Prostate gland (tissue), 2 donors: ENCODE measurements at regions not wholly inside any gene's neighbourhood (a gene's known extent, or its start where the extent isn't known, plus 50 kb on each side); places are given as distances from the start of the nearest gene placed in this dataset.

ENCODE experiments used
- DNase-seq: peaks from one replicate; pipeline ENCODE4 v3.0.0-alpha.2; 2019; ENCODE audit warnings: low spot score
- H3K27ac ChIP-seq, 2 donors: fragments of 200-600 bp; sonication (generic); 2 replicates each; pipeline ENCODE4 v1.5.1; 2017 to 2019
- H3K27me3 ChIP-seq: fragments of 200-600 bp; sonication (generic); replicated peaks from 2 replicates; pipeline ENCODE4 v1.5.1; 2019; ENCODE audit not compliant: insufficient read depth
- H3K36me3 ChIP-seq, 2 donors: fragments of 200-600 bp; sonication (generic); 1 replicate in 1 of 2; 2 replicates in 1 of 2; pipeline versions ENCODE4 v1.5.1 to v1.8.1; 2017 to 2019
- H3K4me1 ChIP-seq: fragments of 200-600 bp; sonication (generic); replicated peaks from 2 replicates; pipeline ENCODE4 v1.5.1; 2019
- H3K4me3 ChIP-seq, 2 donors: fragments of 200-600 bp; sonication (generic); 2 replicates each; pipeline ENCODE4 v1.5.1; 2017 to 2019
- H3K9me3 ChIP-seq: fragments of 200-600 bp; sonication (generic); 2 replicates; pipeline ENCODE4 v1.5.1; 2017
- CTCF ChIP-seq, 4 experiments: fragments of 200-600 bp in 2 of 4; fragments of 450-650 bp in 2 of 4; sonication (generic) in 2 of 4; IDR thresholded peaks; 1 replicate in 3 of 4; 2 replicates in 1 of 4; pipeline ENCODE4 v1.5.1; 2016 to 2019; ENCODE audit warnings: antibody characterized with exemption in 4 of 4, mild to moderate bottlenecking in 2 of 4, moderate library complexity in 2 of 4
- POLR2A ChIP-seq: fragments of 450-650 bp; IDR thresholded peaks from one replicate; pipeline ENCODE4 v1.6.1; 2016; ENCODE audit warnings: antibody characterized with exemption, mild to moderate bottlenecking
- POLR2AphosphoS5 ChIP-seq: sonication (generic); formaldehyde crosslinking; IDR thresholded peaks from one replicate; pipeline ENCODE4 v1.6.1; 2017; ENCODE audit warnings: antibody characterized with exemption
- WGBS: methylation state at CpG from one replicate; pipeline ENCODE4 v1.1.5; 2018; 5-methylcytosine and 5-hydroxymethylcytosine counted together
- intact Hi-C: fragments of 100-400 bp; cut with DNase I; formaldehyde crosslinking; loops from one replicate; pipeline ENCODE4 v1.14.2; 2022

- H3K27ac ChIP-seq = no peak overlapping the region
- no peaks in the 10 kb centered on the region for H3K9me3 ChIP-seq
- no peaks in the 10 kb centered on the region for H3K4me1 ChIP-seq
- H3K27me3 ChIP-seq = peaks cover 51% of the 10 kb centered on the region
- no peaks in the 10 kb centered on the region for H3K36me3 ChIP-seq
- no peak overlapping the region for H3K4me3 ChIP-seq
- intact Hi-C loops = no loop called here
- DNase-seq = no peak
- 4% methylated on average over 57 of the region's 77 CpGs for WGBS
- TF ChIP-seq POLR2AphosphoS5 = no peak
- no peak for TF ChIP-seq POLR2A
- TF ChIP-seq CTCF (IDR thresholded peaks at IDR 0.05) = no peak
These were observed 130.4 kb downstream of the TMEM174 start for GRCh38 chr5:73303148-73304079.

- WGBS = 14% methylated on average over 9 of the region's 9 CpGs
- Histone ChIP-seq H3K4me3 (no peak overlapping the region), H3K4me1 (no peaks in the 10 kb centered on the region), H3K9me3 (no peaks in the 10 kb centered on the region), H3K27ac (no peak overlapping the region), H3K27me3 (peaks cover 58% of the 10 kb centered on the region), H3K36me3 (no peaks in the 10 kb centered on the region)
- intact Hi-C loops = no loop called here
- DNase-seq = no peak
- TF ChIP-seq CTCF (IDR thresholded peaks at IDR 0.05) (no peak), POLR2A (no peak), POLR2AphosphoS5 (no peak)
These were observed 129.8 kb downstream of the TMEM174 start for GRCh38 chr5:73302797-73303147.

- H3K4me3 ChIP-seq = no peak overlapping the region
- TF ChIP-seq CTCF (IDR thresholded peaks at IDR 0.05) (no peak), POLR2AphosphoS5 (no peak)
- H3K4me1 ChIP-seq = no peaks in the 10 kb centered on the region
- H3K36me3 ChIP-seq = no peaks in the 10 kb centered on the region
- intact Hi-C loops = no loop called here
- H3K27me3 ChIP-seq = peaks cover 71% of the 10 kb centered on the region
- no peak for DNase-seq
- no peak overlapping the region for H3K27ac ChIP-seq
- H3K9me3 ChIP-seq = no peaks in the 10 kb centered on the region
- 16% methylated on average over 22 of the region's 22 CpGs for WGBS
These were observed 128.4 kb downstream of the TMEM174 start for GRCh38 chr5:73301208-73301901.

- no peak for DNase-seq
- no peaks in the 10 kb centered on the region for H3K9me3 ChIP-seq
- 9% methylated on average over 37 of the region's 37 CpGs for WGBS
- no peaks in the 10 kb centered on the region for H3K36me3 ChIP-seq
- peaks cover 71% of the 10 kb centered on the region for H3K27me3 ChIP-seq
- H3K4me1 ChIP-seq = no peaks in the 10 kb centered on the region
- H3K27ac ChIP-seq = no peak overlapping the region
- intact Hi-C loops = no loop called here
- no peak overlapping the region for H3K4me3 ChIP-seq
- no peak for TF ChIP-seq POLR2AphosphoS5
These were observed 127.6 kb downstream of the TMEM174 start for GRCh38 chr5:73300337-73301207.
